ENCODE measurements at regions not wholly inside any gene's neighbourhood (a gene's known extent, or its start where the extent isn't known, plus 50 kb on each side); places are given as distances from the start of the nearest gene placed in this dataset.
A peak's percentile ranks its signal among the peaks of the same experiment; 100 is the strongest.
"Not testable (repeated sequence)": the region's sequence is repeated elsewhere in the genome, so short reads cannot be mapped to it uniquely, and the experiment has no call there.

GRCh38 chr9:31572190-31572589 is 812.3 kb upstream of the ACO1 start:
- not testable (repeated sequence) for DNase-seq (ENCODE audit: low read depth)

- DNase-seq (ENCODE audit: low read depth) = no peak
Measured at GRCh38 chr9:31573561-31573960, 810.9 kb upstream of the ACO1 start.

GRCh38 chr9:31574006-31574765 is 810.3 kb upstream of the ACO1 start:
- no peak for DNase-seq (ENCODE audit: low read depth)

GRCh38 chr9:31582071-31582470 is 802.4 kb upstream of the ACO1 start:
- no peak for DNase-seq (ENCODE audit: low read depth)

- DNase-seq (ENCODE audit: low read depth) = no peak
Measured at GRCh38 chr9:31582561-31582960, 801.9 kb upstream of the ACO1 start.

GRCh38 chr9:31585158-31585557 is 799.3 kb upstream of the ACO1 start:
- DNase-seq (ENCODE audit: low read depth) = no peak

GRCh38 chr9:31587146-31587545 is 797.3 kb upstream of the ACO1 start:
- DNase-seq (ENCODE audit: low read depth) = no peak

- no peak for DNase-seq (ENCODE audit: low read depth)
Measured at GRCh38 chr9:31588006-31588405, 796.4 kb upstream of the ACO1 start.

GRCh38 chr9:31588756-31589155 is 795.7 kb upstream of the ACO1 start:
- DNase-seq (ENCODE audit: low read depth) = no peak

GRCh38 chr9:31590091-31590490 is 794.4 kb upstream of the ACO1 start:
- DNase-seq (ENCODE audit: low read depth) = no peak

- DNase-seq (ENCODE audit: low read depth) = not testable (repeated sequence)
Measured at GRCh38 chr9:31597086-31597485, 787.4 kb upstream of the ACO1 start.

GRCh38 chr9:31597977-31598376 is 786.5 kb upstream of the ACO1 start:
- DNase-seq (ENCODE audit: low read depth) = peak; percentile 37

GRCh38 chr9:31601666-31602065 is 782.8 kb upstream of the ACO1 start:
- DNase-seq (ENCODE audit: low read depth) = no peak

GRCh38 chr9:31604531-31604930 is 779.9 kb upstream of the ACO1 start:
- DNase-seq (ENCODE audit: low read depth) = no peak

GRCh38 chr9:31605164-31605563 is 779.3 kb upstream of the ACO1 start:
- DNase-seq (ENCODE audit: low read depth) = no peak

GRCh38 chr9:31606678-31607077 is 777.8 kb upstream of the ACO1 start:
- DNase-seq (ENCODE audit: low read depth) = no peak

- DNase-seq (ENCODE audit: low read depth) = peak; percentile 1
Measured at GRCh38 chr9:31608416-31608815, 776.0 kb upstream of the ACO1 start.

GRCh38 chr9:31608881-31609280 is 775.6 kb upstream of the ACO1 start:
- DNase-seq (ENCODE audit: low read depth) = no peak

GRCh38 chr9:31612336-31613030 is 772.0 kb upstream of the ACO1 start:
- DNase-seq (ENCODE audit: low read depth) = no peak

GRCh38 chr9:31615966-31616365 is 768.5 kb upstream of the ACO1 start:
- DNase-seq (ENCODE audit: low read depth) = no peak

GRCh38 chr9:31623511-31623910 is 760.9 kb upstream of the ACO1 start:
- DNase-seq (ENCODE audit: low read depth) = no peak

- DNase-seq (ENCODE audit: low read depth) = no peak
Measured at GRCh38 chr9:31629292-31629691, 755.2 kb upstream of the ACO1 start.

GRCh38 chr9:31637265-31637664 is 747.2 kb upstream of the ACO1 start:
- no peak for DNase-seq (ENCODE audit: low read depth)

All from Daoy (cell line).